ENCODE measurements at regions not wholly inside any gene's neighbourhood (a gene's known extent, or its start where the extent isn't known, plus 50 kb on each side); places are given as distances from the start of the nearest gene placed in this dataset.
"Not testable (repeated sequence)": the region's sequence is repeated elsewhere in the genome, so short reads cannot be mapped to it uniquely, and the experiment has no call there.

GRCh38 chr12:90244232-90244631, 535.6 kb upstream of the ATP2B1 start:
- DNase-seq, result no peak

DNA sequence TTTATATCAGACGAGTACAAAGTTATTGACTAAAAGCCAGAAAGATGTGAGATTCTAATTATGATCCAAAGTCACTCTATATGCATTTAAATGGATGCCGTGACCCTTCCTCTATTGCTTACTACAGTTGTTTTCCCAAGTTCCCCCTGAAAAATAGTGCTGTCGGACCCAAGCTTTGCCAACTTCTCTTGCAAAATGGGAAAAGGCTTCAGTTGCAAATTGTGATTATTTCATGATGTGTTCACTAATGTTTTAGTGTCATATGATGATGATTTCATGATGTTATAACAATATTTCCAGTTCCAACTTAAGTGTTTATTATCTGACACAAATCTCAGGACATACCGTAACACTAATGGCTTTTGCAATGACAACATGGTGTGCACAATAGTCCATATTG, 534.6 kb upstream of the ATP2B1 start:
- no peak for DNase-seq

DNA sequence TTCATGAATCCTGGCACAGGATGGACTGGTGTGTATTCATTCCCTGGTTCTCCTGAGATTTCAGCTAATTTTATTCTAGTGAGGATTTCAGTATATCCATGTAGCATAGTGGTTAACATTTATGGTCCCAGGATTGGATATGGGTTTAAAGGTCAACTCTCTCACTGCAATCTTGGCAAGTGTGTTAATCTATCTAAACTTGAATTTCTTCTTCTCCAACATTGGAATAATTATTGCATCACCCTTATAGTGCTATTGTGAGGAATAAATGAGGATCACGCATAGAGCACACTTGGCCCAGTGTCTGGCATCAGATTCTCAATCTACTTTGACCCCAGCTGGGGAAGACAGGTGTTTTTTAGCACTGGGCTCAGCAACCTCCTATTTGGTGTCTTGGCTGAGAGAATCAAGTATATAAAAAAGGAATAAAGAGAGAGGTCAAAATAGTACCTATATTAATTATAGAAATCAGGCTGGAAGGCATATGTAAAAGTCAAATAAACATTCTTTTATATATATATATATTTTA, 531.2 kb upstream of the ATP2B1 start:
- DNase-seq, result no peak

DNA sequence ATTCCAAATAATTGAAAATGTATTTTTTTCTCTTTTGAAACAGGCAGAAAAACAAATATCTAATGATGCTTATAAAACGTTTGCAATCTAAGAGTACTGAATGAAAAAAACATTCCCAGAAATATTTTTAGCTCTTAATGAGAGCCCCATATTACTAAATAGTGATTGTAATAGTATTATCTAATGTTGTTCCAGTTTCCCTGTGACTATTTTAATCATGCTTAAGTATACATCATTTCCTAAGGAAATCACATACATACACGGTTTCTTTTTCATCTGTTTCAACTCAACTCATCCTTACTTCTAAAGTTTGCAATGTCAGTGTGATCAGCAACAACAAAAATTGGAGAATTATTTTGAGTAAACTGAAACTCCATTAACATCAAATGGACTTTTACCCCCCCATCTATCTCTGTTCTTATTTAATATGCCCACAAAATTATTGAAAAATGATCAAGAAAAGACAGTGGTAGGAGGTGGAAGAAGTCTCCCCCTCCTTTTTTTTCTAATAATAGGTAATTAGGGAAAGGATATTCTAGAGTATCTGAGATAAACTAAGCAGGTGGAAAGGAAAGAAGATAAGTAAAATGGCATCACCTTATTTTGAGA, 530.1 kb upstream of the ATP2B1 start:
- DNase-seq, result no peak

DNA sequence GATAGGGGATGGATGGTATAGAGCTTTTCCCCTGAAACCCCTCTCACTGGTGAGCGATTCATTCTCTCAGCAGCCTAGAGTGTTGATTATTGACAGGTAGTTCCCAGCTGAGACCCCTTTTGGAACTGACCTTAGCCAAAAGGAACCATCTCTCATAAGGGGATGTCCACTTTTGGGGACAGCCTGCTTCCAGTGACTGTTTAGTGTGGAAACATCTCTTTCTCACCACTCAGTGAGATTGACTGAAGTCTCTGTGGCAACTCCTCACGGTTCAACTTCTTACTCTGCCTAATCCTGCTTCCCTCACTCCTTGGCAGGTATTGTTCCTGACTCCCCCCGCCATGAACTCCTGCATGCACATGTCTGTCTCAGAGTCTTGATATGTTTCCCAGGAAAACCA, 529.2 kb upstream of the ATP2B1 start:
- no peak for DNase-seq

DNA sequence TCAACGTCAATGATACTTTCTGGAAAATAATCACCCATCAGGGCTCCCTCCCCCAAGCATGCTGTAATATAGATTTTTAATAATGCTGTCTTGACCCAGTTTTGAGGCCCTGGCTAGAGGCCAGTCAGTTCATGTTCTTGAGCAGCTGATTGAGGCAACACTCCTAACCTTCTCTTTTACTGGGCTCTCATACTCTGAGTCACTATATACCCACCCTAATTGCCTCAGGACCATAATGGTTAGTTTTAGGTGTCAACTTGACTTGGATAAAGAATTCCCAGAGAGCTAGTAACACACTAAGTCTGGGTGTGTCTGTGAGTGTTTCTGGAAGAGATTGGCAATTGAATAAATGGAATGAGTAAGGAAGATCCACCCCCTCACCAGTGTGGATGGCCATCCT, 527.0 kb upstream of the ATP2B1 start:
- DNase-seq, result no peak

DNA sequence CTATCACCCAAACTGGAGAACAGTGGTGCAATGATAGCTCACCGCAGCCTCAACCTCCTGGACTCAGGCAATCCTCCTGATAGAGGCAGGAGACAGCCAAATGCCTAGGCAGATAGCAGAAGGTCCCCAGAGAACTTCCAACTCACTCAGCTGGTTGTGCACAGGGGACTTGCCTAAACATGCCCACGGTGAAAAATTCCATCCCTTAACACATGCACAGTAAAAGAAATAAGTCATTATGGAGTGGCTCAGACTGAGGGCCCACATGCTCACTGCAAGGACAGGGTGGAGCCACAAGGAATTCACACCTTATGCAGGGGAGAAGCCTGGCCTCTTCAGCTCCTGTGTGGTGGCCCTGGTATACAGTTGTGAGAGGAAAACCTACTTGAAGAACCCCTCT, 525.8 kb upstream of the ATP2B1 start:
- no peak for DNase-seq

DNA sequence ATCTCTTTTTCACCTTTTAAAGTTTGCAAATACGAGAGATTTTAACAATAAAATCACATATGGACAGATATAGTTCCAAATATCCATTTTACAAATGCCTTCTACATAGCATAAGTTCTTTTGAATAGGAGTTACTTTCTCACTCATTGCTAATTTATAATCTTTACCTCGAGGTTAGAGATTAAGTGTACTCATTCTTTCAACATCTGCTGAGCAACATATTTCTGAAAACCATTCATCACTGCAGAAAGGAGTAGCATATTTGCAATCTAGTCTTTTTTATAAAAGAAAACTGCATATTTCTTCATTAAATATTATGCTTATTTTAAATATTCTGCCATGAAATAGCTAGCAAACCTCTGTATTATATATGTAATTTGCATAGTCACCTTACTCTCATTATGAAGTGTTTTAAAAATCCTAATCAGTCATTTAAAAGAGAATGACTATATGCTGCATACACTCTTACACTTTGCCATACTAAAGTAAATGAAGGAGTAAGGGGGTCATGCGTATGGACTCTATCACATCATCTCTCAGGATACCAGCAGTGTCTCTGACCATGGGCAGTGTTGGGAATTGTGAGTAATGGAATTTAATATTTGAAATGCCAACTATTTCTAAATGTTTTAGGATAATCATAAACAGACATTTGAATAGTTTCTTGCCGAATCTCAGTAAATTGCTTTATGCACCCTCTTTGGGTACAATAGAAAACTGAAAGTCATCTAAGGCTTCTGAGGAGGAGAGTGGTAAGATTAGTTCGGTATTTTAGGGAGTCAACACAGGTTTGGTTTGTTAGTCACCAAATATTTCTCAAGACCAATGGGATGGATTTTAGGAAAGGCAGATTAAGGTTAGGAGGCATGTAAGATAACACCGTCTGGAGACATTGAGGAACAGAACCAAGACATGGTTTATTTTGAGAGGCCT, 524.8 kb upstream of the ATP2B1 start:
- DNase-seq, result no peak

- no peak for DNase-seq
Observed at GRCh38 chr12:90229407-90230170, 521.0 kb upstream of the ATP2B1 start.

DNA sequence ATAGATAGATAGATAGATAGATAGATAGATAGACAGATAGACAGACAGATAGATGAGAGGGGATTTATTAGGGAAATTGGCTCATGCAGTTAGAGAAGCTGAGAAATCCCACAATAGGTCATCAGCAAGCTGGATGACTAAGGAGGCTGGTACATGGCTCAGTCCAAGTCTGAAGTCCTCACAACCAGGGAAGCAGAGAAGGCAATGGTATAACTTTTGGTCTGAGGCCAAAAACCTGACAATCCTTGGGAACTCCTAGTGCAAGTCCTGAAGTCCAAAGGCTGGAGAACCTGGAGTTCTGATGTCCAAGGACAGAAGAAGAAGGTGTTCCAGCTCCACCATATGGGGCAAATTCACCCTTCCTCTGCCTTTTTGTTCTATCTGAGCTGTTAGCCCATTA, 517.6 kb upstream of the ATP2B1 start:
- no peak for DNase-seq

DNA sequence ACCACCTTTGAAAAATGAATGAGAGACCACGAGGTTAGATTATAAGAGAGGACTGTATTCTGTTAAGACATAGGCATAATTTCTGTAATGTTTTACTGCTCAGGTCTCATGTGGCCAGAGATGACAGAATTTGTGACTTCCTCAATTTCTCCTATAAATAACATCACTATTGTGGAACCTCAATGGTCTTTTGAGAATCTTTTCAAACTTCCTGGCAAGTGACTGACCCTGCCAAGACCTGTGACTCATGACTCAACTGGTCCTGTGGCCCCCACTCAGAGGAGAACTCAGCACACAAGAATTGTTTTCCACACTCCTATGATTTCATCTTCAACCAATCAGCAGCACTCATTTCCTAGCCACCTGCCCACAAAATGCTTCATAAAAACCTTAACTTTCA, 508.2 kb upstream of the ATP2B1 start:
- DNase-seq, result no peak

GRCh38 chr12:90216020-90216552, 507.4 kb upstream of the ATP2B1 start:
- DNase-seq, result no peak

DNA sequence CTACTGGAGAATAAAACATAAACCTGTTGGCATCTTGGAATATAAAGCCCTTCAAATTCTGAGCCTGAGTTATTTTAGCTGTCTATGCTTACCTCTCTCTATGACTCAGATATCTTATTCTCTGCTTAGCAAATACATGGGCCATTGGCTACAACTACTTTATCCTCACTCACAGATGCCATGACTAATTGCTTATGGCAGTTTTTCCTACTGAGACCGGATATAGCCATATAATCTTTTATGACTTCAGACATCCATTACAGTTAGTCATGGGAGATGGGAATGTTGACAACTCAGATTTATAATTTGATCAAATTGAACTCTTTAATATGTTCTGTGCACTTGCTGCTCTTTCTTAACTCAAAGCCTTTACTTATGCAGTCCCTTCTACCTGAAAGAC, 502.4 kb upstream of the ATP2B1 start:
- no peak for DNase-seq

- DNase-seq, result no peak
Observed at GRCh38 chr12:90209029-90209428, 500.4 kb upstream of the ATP2B1 start.

DNA sequence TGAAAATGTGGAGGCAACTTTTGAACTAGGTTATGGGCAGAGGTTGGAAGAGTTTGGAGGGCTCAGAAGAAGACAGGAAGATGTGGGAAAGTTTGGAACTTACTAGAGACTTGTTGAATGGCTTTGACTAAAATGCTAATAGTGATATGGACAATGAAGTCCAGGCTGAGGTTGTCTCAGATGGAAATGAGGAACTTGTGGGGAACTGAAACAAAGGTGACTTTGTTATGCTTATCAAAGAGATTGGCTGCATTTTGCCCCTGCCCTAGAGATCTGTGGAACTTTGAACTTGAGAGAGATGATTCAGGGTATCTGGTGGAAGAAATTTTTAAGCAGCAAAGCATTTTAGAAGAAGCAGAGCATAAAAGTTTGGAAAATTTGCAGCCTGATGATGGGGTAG, 499.7 kb upstream of the ATP2B1 start:
- DNase-seq, result not testable (repeated sequence)

DNA sequence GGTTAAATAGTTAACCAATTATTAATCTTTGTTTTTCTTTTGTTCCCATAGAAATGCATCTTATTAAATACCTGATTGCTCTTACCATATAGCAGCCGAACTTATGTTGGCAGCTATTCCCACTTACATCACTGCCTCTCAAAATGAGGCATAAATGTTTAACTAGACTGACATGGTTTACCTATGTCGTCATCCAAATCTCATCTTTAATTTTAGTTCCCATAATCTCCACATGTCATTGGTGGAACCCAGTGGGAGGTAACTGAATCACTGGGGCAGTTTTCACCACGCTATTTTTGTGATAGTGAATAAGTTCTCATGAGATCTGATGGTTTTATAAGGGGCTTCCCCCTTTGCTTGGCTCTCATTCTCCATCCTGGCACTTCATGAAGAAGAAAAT, 499.2 kb upstream of the ATP2B1 start:
- no peak for DNase-seq

GRCh38 chr12:90205165-90205564, 496.5 kb upstream of the ATP2B1 start:
- no peak for DNase-seq

DNA sequence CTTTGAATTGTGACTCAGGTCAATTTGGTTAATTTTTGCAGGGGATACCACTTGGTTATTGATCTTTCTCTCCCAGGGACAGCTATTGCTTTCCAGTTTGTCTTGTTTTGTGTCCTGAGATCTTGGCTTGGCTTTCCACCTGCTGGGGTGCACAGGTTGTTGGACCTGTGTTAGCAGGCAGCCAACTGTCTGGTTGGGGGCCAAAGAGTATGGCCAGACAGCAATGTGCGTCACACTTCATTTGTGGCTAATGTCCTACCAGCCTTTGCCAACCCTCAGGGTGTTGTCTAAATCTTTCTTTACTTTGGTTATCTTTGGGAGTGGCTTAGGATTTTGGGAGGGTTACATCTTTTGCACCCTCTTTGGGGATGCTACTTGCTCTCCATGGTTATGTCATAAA, 494.9 kb upstream of the ATP2B1 start:
- no peak for DNase-seq

DNA sequence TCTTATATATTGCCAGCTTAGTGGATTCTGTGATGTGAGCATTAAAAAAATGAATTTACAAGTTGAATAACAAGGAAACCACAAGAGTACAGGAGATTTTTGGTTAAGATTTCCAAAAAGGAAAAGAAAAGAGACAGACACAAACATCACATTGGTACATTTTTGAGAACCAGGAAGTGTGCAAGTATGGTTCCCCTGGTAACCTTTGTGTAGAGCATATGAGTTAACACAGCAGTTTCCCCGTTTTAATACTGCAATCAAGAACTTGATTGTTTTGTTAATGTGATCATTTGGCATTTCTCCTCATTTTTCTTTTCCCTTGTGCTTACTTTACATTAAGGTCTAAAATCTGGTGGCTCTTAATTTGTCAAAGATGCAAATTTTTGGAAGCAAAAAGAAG, 490.4 kb upstream of the ATP2B1 start:
- DNase-seq, result no peak

DNA sequence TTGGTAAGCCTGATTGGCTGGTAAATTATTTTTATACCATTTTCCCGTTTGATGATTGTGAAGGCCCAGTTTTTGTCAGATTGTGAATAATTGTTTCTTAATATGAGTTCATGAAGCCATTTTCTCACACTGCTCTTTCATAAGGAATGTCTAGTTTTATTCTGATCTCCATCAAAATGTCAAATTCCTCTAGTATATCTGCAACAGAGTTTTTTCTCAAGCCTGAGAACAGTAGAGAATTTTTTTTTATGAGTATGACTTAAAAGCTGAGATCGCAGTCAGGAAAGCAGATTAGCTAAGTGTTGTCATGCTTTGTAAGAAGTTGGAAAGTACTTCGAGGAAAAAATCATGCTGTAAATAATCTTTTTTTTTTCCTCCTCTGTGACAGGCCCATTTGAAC, 484.9 kb upstream of the ATP2B1 start:
- DNase-seq, result no peak

DNA sequence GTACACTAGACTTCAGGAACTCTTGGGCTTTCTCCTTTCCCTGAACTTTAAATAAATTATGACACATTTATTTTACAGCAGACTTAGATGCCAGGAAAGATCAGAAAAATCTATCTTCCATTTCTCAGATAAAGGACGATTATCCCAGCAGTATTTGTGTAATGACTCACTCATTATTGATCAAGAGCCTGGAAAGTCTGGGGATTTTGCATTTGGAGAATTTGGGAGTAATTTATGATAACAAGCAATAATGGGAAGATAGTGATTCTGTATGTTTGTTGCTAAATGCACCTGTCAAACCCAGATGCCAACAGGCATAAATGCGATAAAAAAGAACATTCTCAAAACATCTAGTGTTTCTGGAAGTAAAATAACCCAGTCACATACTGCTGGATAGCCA, 480.2 kb upstream of the ATP2B1 start:
- no peak for DNase-seq

GRCh38 chr12:90183201-90183600, 474.6 kb upstream of the ATP2B1 start:
- no peak for DNase-seq

DNA sequence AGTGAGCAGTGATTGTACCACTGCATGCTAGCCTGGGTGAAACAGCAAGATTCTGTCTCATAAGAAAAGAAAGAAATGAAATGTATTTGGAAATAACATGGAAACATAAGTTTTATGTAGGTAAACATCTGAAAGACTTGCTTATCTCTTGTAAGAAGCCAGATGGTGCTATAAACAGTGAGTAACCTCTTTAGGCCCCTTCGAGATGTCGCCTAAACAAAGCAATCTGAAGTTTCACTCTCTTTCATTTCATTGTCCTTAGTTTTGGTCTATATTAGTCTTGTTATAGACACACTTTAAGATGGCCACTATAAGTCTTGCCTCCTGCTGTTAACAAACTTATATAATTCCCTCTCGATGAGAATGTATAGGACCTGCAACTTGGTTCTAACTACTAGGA, 472.6 kb upstream of the ATP2B1 start:
- no peak for DNase-seq

All from activated gamma-delta T cell treated with Interleukin-2 at 50 U/mL for 16 hours (primary cell).